Peyer's patch (tissue), 4 donors: ENCODE measurements at regions not wholly inside any gene's neighbourhood (a gene's known extent, or its start where the extent isn't known, plus 50 kb on each side); places are given as distances from the start of the nearest gene placed in this dataset.

Source experiments
- CTCF ChIP-seq, 6 experiments: fragments of 450-650 bp in 4 of 6; fragments of 200-600 bp in 2 of 6; sonication (generic) in 1 of 6; IDR thresholded peaks; one replicate each; pipeline ENCODE4 v1.5.1; 2017 to 2019; ENCODE audit warnings: antibody characterized with exemption in 6 of 6, mild to moderate bottlenecking in 3 of 6, moderate library complexity in 1 of 6
- POLR2A ChIP-seq, 2 donors: fragments of 450-650 bp; IDR thresholded peaks; one replicate each; pipeline ENCODE4 v1.5.1; 2017; ENCODE audit warnings: antibody characterized with exemption in 2 of 2, mild to moderate bottlenecking in 2 of 2, moderate library complexity in 2 of 2

- TF ChIP-seq CTCF (IDR thresholded peaks at IDR 0.05) (no peak), POLR2A (IDR thresholded peaks at IDR 0.05) (no peak)
Measured at GRCh38 chr10:3693698-3694080, 91.3 kb downstream of the KLF6 start.
